ENCODE measurements at regions not wholly inside any gene's neighbourhood (a gene's known extent, or its start where the extent isn't known, plus 50 kb on each side); places are given as distances from the start of the nearest gene placed in this dataset.

GRCh38 chr13:64293923-64294322, 2878.3 kb upstream of the PCDH20 start:
- no peak for TF ChIP-seq CTCF (IDR thresholded peaks at IDR 0.05)
- Mint-ChIP-seq H3K4me1 (ENCODE audit: unreplicated experiment) (peaks cover 5% of the 10 kb centered on the region), H3K36me3 (ENCODE audit: unreplicated experiment) (no peaks in the 10 kb centered on the region), H3K9me3 (ENCODE audit: unreplicated experiment) (peaks cover 11% of the 10 kb centered on the region), H3K27me3 (ENCODE audit: unreplicated experiment) (no peaks in the 10 kb centered on the region), H3K27ac (ENCODE audit: unreplicated experiment) (no peak overlapping the region), H3K4me3 (ENCODE audit: unreplicated experiment) (no peak overlapping the region)
- DNase-seq (ENCODE audit: extremely low spot score, unreplicated experiment) = no peak

- Mint-ChIP-seq H3K4me1 (ENCODE audit: unreplicated experiment) (peaks cover 5% of the 10 kb centered on the region), H3K9me3 (ENCODE audit: unreplicated experiment) (peaks cover 13% of the 10 kb centered on the region), H3K27me3 (ENCODE audit: unreplicated experiment) (no peaks in the 10 kb centered on the region), H3K4me3 (ENCODE audit: unreplicated experiment) (no peak overlapping the region), H3K27ac (ENCODE audit: unreplicated experiment) (no peak overlapping the region), H3K36me3 (ENCODE audit: unreplicated experiment) (no peaks in the 10 kb centered on the region)
- TF ChIP-seq CTCF (IDR thresholded peaks at IDR 0.05) = no peak
- DNase-seq (ENCODE audit: extremely low spot score, unreplicated experiment) = no peak
Measured at GRCh38 chr13:64289702-64290101, 2874.1 kb upstream of the PCDH20 start.

- H3K36me3 Mint-ChIP-seq (ENCODE audit: unreplicated experiment) = peaks cover 4% of the 10 kb centered on the region
Measured at GRCh38 chr13:64283926-64284325, 2868.3 kb upstream of the PCDH20 start.

GRCh38 chr13:64278493-64278892, 2862.8 kb upstream of the PCDH20 start:
- Mint-ChIP-seq H3K9me3 (ENCODE audit: unreplicated experiment) (peaks cover 15% of the 10 kb centered on the region), H3K27me3 (ENCODE audit: unreplicated experiment) (no peaks in the 10 kb centered on the region), H3K4me3 (ENCODE audit: unreplicated experiment) (no peak overlapping the region), H3K36me3 (ENCODE audit: unreplicated experiment) (peaks cover 4% of the 10 kb centered on the region), H3K27ac (ENCODE audit: unreplicated experiment) (peak overlapping the region; percentile 28), H3K4me1 (ENCODE audit: unreplicated experiment) (peaks cover 15% of the 10 kb centered on the region)
- no peak for TF ChIP-seq CTCF (IDR thresholded peaks at IDR 0.05)
- no peak for DNase-seq (ENCODE audit: extremely low spot score, unreplicated experiment)

More at GRCh38 chr13:64283926-64284325, 2868.3 kb upstream of the PCDH20 start:
- Mint-ChIP-seq H3K27me3 (ENCODE audit: unreplicated experiment) (no peaks in the 10 kb centered on the region), H3K4me1 (ENCODE audit: unreplicated experiment) (peaks cover 19% of the 10 kb centered on the region), H3K4me3 (ENCODE audit: unreplicated experiment) (no peak overlapping the region), H3K27ac (ENCODE audit: unreplicated experiment) (peak overlapping the region; percentile 48), H3K9me3 (ENCODE audit: unreplicated experiment) (peaks cover 18% of the 10 kb centered on the region)
- no peak for TF ChIP-seq CTCF (IDR thresholded peaks at IDR 0.05)
- no peak for DNase-seq (ENCODE audit: extremely low spot score, unreplicated experiment)

GRCh38 chr13:64277097-64277496, 2861.4 kb upstream of the PCDH20 start:
- no peak for DNase-seq (ENCODE audit: extremely low spot score, unreplicated experiment)
- Mint-ChIP-seq H3K9me3 (ENCODE audit: unreplicated experiment) (peaks cover 25% of the 10 kb centered on the region), H3K27ac (ENCODE audit: unreplicated experiment) (no peak overlapping the region), H3K36me3 (ENCODE audit: unreplicated experiment) (peaks cover 4% of the 10 kb centered on the region), H3K4me3 (ENCODE audit: unreplicated experiment) (no peak overlapping the region), H3K4me1 (ENCODE audit: unreplicated experiment) (peaks cover 14% of the 10 kb centered on the region), H3K27me3 (ENCODE audit: unreplicated experiment) (no peaks in the 10 kb centered on the region)
- no peak for TF ChIP-seq CTCF (IDR thresholded peaks at IDR 0.05)
